HFFc6 (cell line): ENCODE measurements at regions not wholly inside any gene's neighbourhood (a gene's known extent, or its start where the extent isn't known, plus 50 kb on each side); places are given as distances from the start of the nearest gene placed in this dataset.

Experiments
- DNase-seq: peaks from one replicate; pipeline ENCODE4 v3.0.0-alpha.2; 2018
- H3K27ac Mint-ChIP-seq: 2 replicates; pipeline ENCODE4 v1.8.0; 2020; ENCODE audit warnings: mild to moderate bottlenecking, mixed read lengths
- H3K27me3 Mint-ChIP-seq: 2 replicates; pipeline ENCODE4 v1.8.0; 2021; ENCODE audit warnings: mild to moderate bottlenecking, moderate library complexity, mixed read lengths; ENCODE audit not compliant: insufficient read depth
- H3K36me3 Mint-ChIP-seq: 2 replicates; pipeline ENCODE4 v1.8.0; 2021; ENCODE audit warnings: low read depth, mixed read lengths
- H3K4me1 Mint-ChIP-seq: 2 replicates; pipeline ENCODE4 v1.8.0; 2020; ENCODE audit warnings: low read depth, mixed read lengths
- H3K4me3 Mint-ChIP-seq: 2 replicates; pipeline ENCODE4 v1.8.0; 2020; ENCODE audit warnings: mild to moderate bottlenecking, moderate library complexity, mixed read lengths
- H3K9me3 Mint-ChIP-seq: 2 replicates; pipeline ENCODE4 v1.8.0; 2020; ENCODE audit warnings: mild to moderate bottlenecking, mixed read lengths
- TF ChIP-seq, protein P1 (sequence below): fragments of 200-600 bp; sonication (generic); IDR thresholded peaks from 2 replicates; pipeline ENCODE4 v1.5.0; 2021; ENCODE audit warnings: antibody characterized with exemption, mild to moderate bottlenecking

DNA sequence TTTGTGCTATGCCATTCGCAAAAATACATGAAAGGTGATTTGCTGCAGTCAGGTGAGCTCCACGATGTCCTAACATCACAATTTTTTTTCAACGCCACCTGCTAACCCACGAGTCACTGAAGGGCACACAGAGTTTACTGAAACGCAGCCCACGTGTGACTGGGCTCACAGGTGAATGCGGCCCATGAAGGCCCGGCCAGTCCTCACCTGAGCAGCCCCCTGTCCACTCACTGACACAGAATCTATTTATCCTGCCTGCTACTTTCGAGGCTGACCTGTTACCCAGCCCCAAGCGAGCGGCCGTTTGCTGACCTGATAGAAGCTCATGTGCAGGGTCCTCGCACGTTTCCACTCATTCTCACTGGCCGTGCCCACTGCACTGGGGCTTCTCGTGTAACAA is 121.9 kb upstream of the SOX1 start:
- no peak for DNase-seq
- TF ChIP-seq, protein P1, sequence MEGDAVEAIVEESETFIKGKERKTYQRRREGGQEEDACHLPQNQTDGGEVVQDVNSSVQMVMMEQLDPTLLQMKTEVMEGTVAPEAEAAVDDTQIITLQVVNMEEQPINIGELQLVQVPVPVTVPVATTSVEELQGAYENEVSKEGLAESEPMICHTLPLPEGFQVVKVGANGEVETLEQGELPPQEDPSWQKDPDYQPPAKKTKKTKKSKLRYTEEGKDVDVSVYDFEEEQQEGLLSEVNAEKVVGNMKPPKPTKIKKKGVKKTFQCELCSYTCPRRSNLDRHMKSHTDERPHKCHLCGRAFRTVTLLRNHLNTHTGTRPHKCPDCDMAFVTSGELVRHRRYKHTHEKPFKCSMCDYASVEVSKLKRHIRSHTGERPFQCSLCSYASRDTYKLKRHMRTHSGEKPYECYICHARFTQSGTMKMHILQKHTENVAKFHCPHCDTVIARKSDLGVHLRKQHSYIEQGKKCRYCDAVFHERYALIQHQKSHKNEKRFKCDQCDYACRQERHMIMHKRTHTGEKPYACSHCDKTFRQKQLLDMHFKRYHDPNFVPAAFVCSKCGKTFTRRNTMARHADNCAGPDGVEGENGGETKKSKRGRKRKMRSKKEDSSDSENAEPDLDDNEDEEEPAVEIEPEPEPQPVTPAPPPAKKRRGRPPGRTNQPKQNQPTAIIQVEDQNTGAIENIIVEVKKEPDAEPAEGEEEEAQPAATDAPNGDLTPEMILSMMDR: no peak
- Mint-ChIP-seq H3K27me3 (no peaks in the 10 kb centered on the region), H3K4me1 (no peaks in the 10 kb centered on the region), H3K9me3 (peaks cover 66% of the 10 kb centered on the region), H3K4me3 (no peak overlapping the region), H3K36me3 (peaks cover 10% of the 10 kb centered on the region), H3K27ac (no peak overlapping the region)

DNA sequence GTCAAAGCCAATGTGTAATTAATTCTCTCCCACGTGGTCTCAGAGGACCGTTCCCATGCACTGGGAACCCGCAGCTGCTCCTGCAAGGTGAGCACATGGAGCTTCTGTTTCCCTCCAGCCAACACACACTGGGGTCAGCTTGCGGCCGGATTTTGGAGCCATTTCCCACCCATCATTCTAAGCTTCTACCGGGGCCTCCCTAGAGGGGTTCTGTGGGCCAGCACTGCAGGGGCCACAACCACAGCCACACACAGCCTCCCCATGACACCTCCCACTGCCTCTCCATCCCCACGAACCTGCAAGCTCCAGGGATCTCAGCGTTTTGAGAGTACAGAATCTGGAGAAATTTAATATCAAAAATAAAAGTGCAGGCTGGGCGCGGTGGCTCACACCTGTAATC is 120.7 kb upstream of the SOX1 start:
- Mint-ChIP-seq H3K27me3 (no peaks in the 10 kb centered on the region), H3K36me3 (peaks cover 14% of the 10 kb centered on the region), H3K4me3 (no peak overlapping the region), H3K27ac (no peak overlapping the region), H3K4me1 (no peaks in the 10 kb centered on the region), H3K9me3 (peaks cover 69% of the 10 kb centered on the region)
- DNase-seq: no peak
- TF ChIP-seq, protein P1: no peak

DNA sequence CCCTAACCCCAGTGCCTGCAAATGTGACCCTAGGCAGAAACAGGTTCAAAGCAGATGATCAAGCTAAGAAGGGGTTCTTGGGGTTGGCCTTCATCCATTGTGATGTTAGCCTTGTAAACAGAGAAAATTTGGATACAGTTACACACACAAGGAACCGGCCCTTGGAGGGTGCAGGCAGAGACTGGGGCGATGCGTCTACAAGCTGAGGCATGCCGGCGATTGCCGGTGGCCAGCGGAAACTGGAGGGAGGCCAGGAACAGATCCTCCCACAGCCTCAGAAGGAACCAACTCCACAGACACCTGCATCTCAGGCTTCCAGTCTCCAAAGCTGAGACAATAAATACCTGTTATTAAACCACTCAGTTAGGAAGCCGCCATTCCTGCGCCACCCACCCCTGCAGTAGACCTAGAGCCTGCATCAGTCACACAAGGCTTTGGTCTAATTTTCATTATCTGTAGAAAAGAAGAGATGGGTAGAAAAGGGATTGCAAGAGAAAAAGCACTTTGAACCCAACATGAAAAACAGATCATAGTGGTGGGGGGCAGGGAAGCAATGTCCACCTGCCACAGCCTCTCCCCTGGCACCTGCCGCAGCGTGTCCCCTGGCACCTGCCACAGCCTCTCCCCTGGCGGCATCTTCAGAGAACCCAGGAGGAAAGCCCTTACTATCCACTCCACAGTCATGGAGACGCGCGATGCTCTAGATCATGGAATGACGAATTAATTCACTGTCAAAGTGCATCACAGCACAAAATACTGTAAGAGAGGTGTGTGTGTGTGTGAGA is 119.7 kb upstream of the SOX1 start:
- Mint-ChIP-seq H3K27me3 (no peaks in the 10 kb centered on the region; the same call in 1 of the 2 replicates), H3K9me3 (peaks cover 72% of the 10 kb centered on the region), H3K4me3 (no peak overlapping the region), H3K27ac (no peak overlapping the region), H3K4me1 (no peaks in the 10 kb centered on the region), H3K36me3 (peaks cover 10% of the 10 kb centered on the region)
- TF ChIP-seq, protein P1: no peak
- DNase-seq: no peak

DNA sequence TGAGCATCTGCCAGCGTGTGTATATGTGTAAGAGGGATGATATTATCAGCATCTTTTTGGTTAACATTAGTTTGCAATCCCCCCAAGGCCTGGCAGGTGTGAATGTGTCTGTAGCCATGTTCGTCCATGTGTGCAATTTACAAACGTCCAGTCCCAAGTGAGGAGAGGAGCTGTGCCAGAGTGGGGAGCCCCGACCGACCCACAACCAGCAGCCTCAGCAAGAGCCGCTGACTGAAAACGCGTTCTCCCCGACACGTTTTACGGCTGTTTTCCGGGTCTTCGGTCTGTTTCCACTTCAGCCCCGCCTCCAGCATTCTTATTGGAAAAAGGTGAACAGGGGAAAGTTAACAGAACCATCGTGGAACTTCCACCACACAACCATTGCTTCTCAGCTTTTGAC is 119.1 kb upstream of the SOX1 start:
- Mint-ChIP-seq H3K36me3 (peaks cover 8% of the 10 kb centered on the region; the same call in 1 of the 2 replicates), H3K9me3 (peaks cover 69% of the 10 kb centered on the region), H3K27ac (no peak overlapping the region), H3K4me3 (no peak overlapping the region), H3K4me1 (no peaks in the 10 kb centered on the region), H3K27me3 (no peaks in the 10 kb centered on the region; the same call in 1 of the 2 replicates)
- no peak for DNase-seq
- TF ChIP-seq, protein P1: no peak

DNA sequence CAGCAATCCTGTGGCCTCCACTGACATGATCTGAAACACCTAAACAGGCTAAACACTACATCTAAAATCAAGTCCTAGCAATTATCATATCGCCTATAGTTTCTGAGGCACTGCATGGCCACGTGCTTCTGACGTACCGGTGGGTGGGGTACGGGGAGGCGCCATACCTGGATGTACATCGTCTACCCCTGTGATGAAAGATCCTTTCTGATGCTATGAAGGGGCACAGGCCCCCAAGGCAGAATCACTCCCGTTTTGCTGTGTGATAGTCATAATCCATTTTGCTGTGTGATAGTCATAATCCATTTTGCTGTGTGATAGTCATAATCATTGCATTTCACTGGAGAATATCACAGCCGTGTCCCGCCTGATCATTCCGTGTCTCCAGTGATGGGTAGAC is 118.7 kb upstream of the SOX1 start:
- TF ChIP-seq, protein P1: no peak
- Mint-ChIP-seq H3K4me1 (no peaks in the 10 kb centered on the region), H3K27ac (no peak overlapping the region), H3K36me3 (peaks cover 8% of the 10 kb centered on the region; the same call in 1 of the 2 replicates), H3K27me3 (no peaks in the 10 kb centered on the region; the same call in 1 of the 2 replicates), H3K4me3 (no peak overlapping the region), H3K9me3 (peaks cover 70% of the 10 kb centered on the region)
- DNase-seq: no peak
